IMR-90 (cell line): ENCODE measurements at regions not wholly inside any gene's neighbourhood (a gene's known extent, or its start where the extent isn't known, plus 50 kb on each side); places are given as distances from the start of the nearest gene placed in this dataset.
A peak's percentile ranks its signal among the peaks of the same experiment; 100 is the strongest.

Source experiments
- ATAC-seq: fragments of 200-7000 bp; cut with Tn5 transposase; 2 replicates; pipeline ENCODE4 v1.9.1; 2020; ENCODE audit warnings: low read depth, mild to moderate bottlenecking, moderate library complexity
- BruUV-seq: library from RNA; stranded (reverse); fragments of 400-500 nt; replicated peaks from 2 replicates; lab custom pipeline; 2021; lab: Mats Ljungman, UMichigan
- CTCF ChIA-PET: fragments of 300-600 bp; formaldehyde crosslinking; extraction: SDS; loops from one replicate; lab custom pipeline; 2021; ENCODE audit warnings: antibody characterized with exemption; lab: Yijun Ruan, JAX
- POLR2A ChIA-PET: fragments of 300-600 bp; sonication (Branson Sonifier 250); formaldehyde crosslinking; loops from one replicate; lab custom pipeline; 2022; ENCODE audit warnings: antibody characterized with exemption; ENCODE audit not compliant: unreplicated experiment; lab: Charles Lee
- DNase-seq: peaks from one replicate; pipeline ENCODE4 v3.0.0; 2013
- H2AFZ ChIP-seq: replicated peaks from 2 replicates; pipeline ENCODE3; 2013; ENCODE audit warnings: low read length, mild to moderate bottlenecking; ENCODE audit not compliant: poor library complexity
- H2AK5ac ChIP-seq: 2 replicates; pipeline ENCODE4 v1.6.1; 2013; ENCODE audit warnings: low read depth, low read length, inconsistent platforms
- H2AK9ac ChIP-seq: replicated peaks from 2 replicates; pipeline ENCODE3; 2013; ENCODE audit warnings: mild to moderate bottlenecking, low read depth, low read length, moderate library complexity; ENCODE audit not compliant: poor library complexity
- H2BK120ac ChIP-seq: 2 replicates; pipeline ENCODE4 v1.6.1; 2013; ENCODE audit warnings: low read depth, low read length, inconsistent platforms
- H2BK15ac ChIP-seq: 3 replicates; pipeline ENCODE4 v1.6.1; 2013; ENCODE audit warnings: low read depth, low read length, inconsistent platforms
- H2BK20ac ChIP-seq: 2 replicates; pipeline ENCODE4 v1.6.1; 2013; ENCODE audit warnings: low read depth, mild to moderate bottlenecking, inconsistent platforms, low read length, moderate library complexity
- H2BK5ac ChIP-seq: 2 replicates; pipeline ENCODE4 v1.6.1; 2013; ENCODE audit warnings: mild to moderate bottlenecking, low read depth, low read length, inconsistent platforms; ENCODE audit not compliant: poor library complexity, severe bottlenecking
- H3K14ac ChIP-seq: replicated peaks from 2 replicates; pipeline ENCODE4 v1.6.1; 2013; ENCODE audit warnings: low read depth, low read length, inconsistent platforms
- H3K18ac ChIP-seq: 2 replicates; pipeline ENCODE4 v1.6.1; 2013; ENCODE audit warnings: low read depth, low read length, control low read depth
- H3K23ac ChIP-seq: 2 replicates; pipeline ENCODE4 v1.6.1; 2013; ENCODE audit warnings: low read depth, low read length, inconsistent platforms
- H3K27ac ChIP-seq: 2 replicates; pipeline ENCODE4 v1.5.1; 2013; ENCODE audit warnings: mild to moderate bottlenecking, control low read depth, low read length; ENCODE audit not compliant: insufficient read depth
- H3K27me3 ChIP-seq: 2 replicates; pipeline ENCODE4 v1.6.1; 2013; ENCODE audit warnings: low read length; ENCODE audit not compliant: control insufficient read depth, insufficient read depth
- H3K36me3 ChIP-seq: 2 replicates; pipeline ENCODE4 v1.6.1; 2013; ENCODE audit warnings: low read length, mixed read lengths; ENCODE audit not compliant: control insufficient read depth, insufficient read depth
- H3K4ac ChIP-seq: 2 replicates; pipeline ENCODE4 v1.6.1; 2013; ENCODE audit warnings: low read depth, low read length, inconsistent platforms
- H3K4me1 ChIP-seq: 2 replicates; pipeline ENCODE4 v1.6.1; 2013; ENCODE audit warnings: low read length, mixed read lengths; ENCODE audit not compliant: control insufficient read depth, insufficient read depth
- H3K4me2 ChIP-seq: 2 replicates; pipeline ENCODE4 v1.6.1; 2013; ENCODE audit warnings: low read depth, mild to moderate bottlenecking, control low read depth, low read length, moderate library complexity
- H3K4me3 ChIP-seq: 2 replicates; pipeline ENCODE4 v1.5.1; 2013; ENCODE audit warnings: low read depth, mild to moderate bottlenecking, control low read depth, low read length, moderate library complexity; ENCODE audit not compliant: insufficient read depth
- H3K56ac ChIP-seq: 2 replicates; pipeline ENCODE4 v1.6.1; 2013; ENCODE audit warnings: low read length, inconsistent platforms; ENCODE audit not compliant: insufficient read depth; ENCODE audit errors: extremely low read depth
- H3K79me1 ChIP-seq, 2 experiments: 2 replicates each; pipeline ENCODE4 v1.6.1; 2013; ENCODE audit warnings: low read length in 2 of 2, inconsistent platforms in 1 of 2, low read depth in 1 of 2
- H3K9ac ChIP-seq: 2 replicates; pipeline ENCODE4 v1.6.1; 2013; ENCODE audit warnings: low read depth, low read length, control low read depth
- H3K9me1 ChIP-seq: 2 replicates; pipeline ENCODE4 v1.6.1; 2013; ENCODE audit warnings: low read length, inconsistent platforms; ENCODE audit not compliant: insufficient read depth
- H3K9me3 ChIP-seq: 2 replicates; pipeline ENCODE4 v1.6.1; 2013; ENCODE audit warnings: low read length; ENCODE audit not compliant: control insufficient read depth, insufficient read depth
- H4K20me1 ChIP-seq: 2 replicates; pipeline ENCODE4 v1.6.1; 2013; ENCODE audit warnings: low read length, inconsistent platforms; ENCODE audit not compliant: insufficient read depth
- H4K5ac ChIP-seq: 2 replicates; pipeline ENCODE4 v1.6.1; 2013; ENCODE audit warnings: mild to moderate bottlenecking, low read depth, low read length, control low read depth
- H4K8ac ChIP-seq, 2 experiments: 2 replicates each; pipeline ENCODE4 v1.6.1; 2013; ENCODE audit warnings: low read depth in 2 of 2, low read length in 2 of 2, control low read depth in 1 of 2, inconsistent platforms in 1 of 2
- H4K91ac ChIP-seq: 2 replicates; pipeline ENCODE4 v1.6.1; 2013; ENCODE audit warnings: low read depth, low read length, inconsistent platforms; ENCODE audit not compliant: insufficient read depth
- CEBPB ChIP-seq: IDR thresholded peaks from 2 replicates; pipeline ENCODE4 v1.6.1; 2012; ENCODE audit warnings: low read depth, low read length, improper control_type of control experiment
- CHD1 ChIP-seq: IDR thresholded peaks from 2 replicates; pipeline ENCODE4 v1.6.1; 2012; ENCODE audit warnings: low read depth, low read length, improper control_type of control experiment
- CTCF ChIP-seq: conservative IDR thresholded peaks from 2 replicates; pipeline ENCODE4 v1.5.1; 2012; ENCODE audit warnings: mild to moderate bottlenecking, low read depth, low read length, improper control_type of control experiment
- ELK1 ChIP-seq: fragments of 150-350 bp; IDR thresholded peaks from 2 replicates; pipeline ENCODE4 v1.6.1; 2016; ENCODE audit warnings: low read depth, mild to moderate bottlenecking, low read length, moderate library complexity, borderline replicate concordance
- FOS ChIP-seq: fragments of 150-350 bp; IDR thresholded peaks from 2 replicates; pipeline ENCODE4 v1.6.1; 2016; ENCODE audit warnings: low read depth, low read length
- MAFK ChIP-seq: IDR thresholded peaks from 2 replicates; pipeline ENCODE4 v1.6.1; 2012; ENCODE audit warnings: low read depth, low read length, improper control_type of control experiment
- MAZ ChIP-seq: IDR thresholded peaks from 2 replicates; pipeline ENCODE4 v1.6.1; 2012; ENCODE audit warnings: low read depth, mild to moderate bottlenecking, low read length, improper control_type of control experiment, moderate library complexity, borderline replicate concordance
- NFE2L2 ChIP-seq: fragments of 150-350 bp; IDR thresholded peaks from 2 replicates; pipeline ENCODE4 v1.6.1; 2016; ENCODE audit warnings: low read depth, mild to moderate bottlenecking, low read length
- POLR2A ChIP-seq: IDR thresholded peaks from 2 replicates; pipeline ENCODE4 v1.6.1; 2012; ENCODE audit warnings: mild to moderate bottlenecking, low read depth, low read length
- RAD21 ChIP-seq: IDR thresholded peaks from 2 replicates; pipeline ENCODE4 v1.6.1; 2012; ENCODE audit warnings: low read length, improper control_type of control experiment
- RFX5 ChIP-seq: IDR thresholded peaks from 2 replicates; pipeline ENCODE4 v1.8.0; 2012; ENCODE audit warnings: low read depth, mild to moderate bottlenecking, low read length, moderate library complexity
- SMC3 ChIP-seq: fragments of 150-350 bp; IDR thresholded peaks from 2 replicates; pipeline ENCODE4 v1.6.1; 2016; ENCODE audit warnings: low read depth, mild to moderate bottlenecking, antibody characterized with exemption, low read length, moderate library complexity
- USF2 ChIP-seq: fragments of 150-350 bp; IDR thresholded peaks from 2 replicates; pipeline ENCODE4 v1.6.1; 2017; ENCODE audit warnings: mild to moderate bottlenecking, antibody characterized with exemption, low read length, low read depth
- WGBS, 2 experiments: methylation state at CpG; one replicate each; pipeline versions ENCODE4 v1.1.5 to v1.1.7; 2013; ENCODE audit warnings: missing lambda C conversion rate in 2 of 2; ENCODE audit not compliant: insufficient read length in 1 of 2; ENCODE audit errors: extremely low coverage in 2 of 2; 5-methylcytosine and 5-hydroxymethylcytosine counted together
- dilution Hi-C: fragments of 300-500 bp; cut with HindIII; formaldehyde crosslinking; loops from one replicate; pipeline ENCODE4 v1.14.3; 2018; ENCODE audit warnings: low sequenced_read_pairs; ENCODE audit not compliant: unreplicated experiment
- in situ Hi-C: fragments of 300-500 bp; cut with MboI; formaldehyde crosslinking; loops from 3 replicates; pipeline ENCODE4 v1.14.3; 2019; ENCODE audit warnings: low sequenced_read_pairs, inconsistent platforms, mixed read lengths
- intact Hi-C: fragments of 100-400 bp; cut with micrococcal nuclease; formaldehyde crosslinking; loops from 2 replicates; pipeline ENCODE4 v1.10.0; 2022

- no peak for TF ChIP-seq MAZ
- no peak for TF ChIP-seq MAFK
Measured at GRCh38 chr12:5168148-5168547, 124.5 kb downstream of the KCNA5 start (continued).

- H2AK5ac ChIP-seq, result peak overlapping the region; percentile 38; the same call in 1 of the 2 replicates
- H2AK9ac ChIP-seq, result peak overlapping the region; percentile 18
- H3K4me3 ChIP-seq, result no peak overlapping the region
- intact Hi-C loops, result loop anchor here (2.0 to 5.0 kb wide), 5 partner anchors 149 to 626 kb away; no protein-coding TSS in a partner anchor
- H3K18ac ChIP-seq, result peak overlapping the region; percentile 22; the same call in 1 of the 2 replicates
- peak overlapping the region; percentile 55 for H2BK5ac ChIP-seq
- peak overlapping the region; percentile 76 for H2BK20ac ChIP-seq
- peaks cover 27% of the 10 kb centered on the region for H3K4me1 ChIP-seq
- dilution Hi-C loops, result no loop called here
- H3K23ac ChIP-seq, result peak overlapping the region; percentile 15; the same call in 1 of the 2 replicates
- no peak overlapping the region for H3K56ac ChIP-seq
- no peaks in the 10 kb centered on the region for H3K27me3 ChIP-seq
- no peak overlapping the region for H3K4me2 ChIP-seq
- no peak overlapping the region; the same call in 1 of the 2 replicates for H4K5ac ChIP-seq
- no CpG with 5 or more reads among the region's 5 CpGs for WGBS, 2 experiments
- H3K4ac ChIP-seq, result peak overlapping the region; percentile 71
- BruUV-seq, result no TSS peak
- H3K14ac ChIP-seq, result peak overlapping the region; percentile 66
- H3K36me3 ChIP-seq, result no peaks in the 10 kb centered on the region
- peak overlapping the region; percentile 95; the same call in 1 of the 2 replicates for H4K91ac ChIP-seq
- H3K9ac ChIP-seq, result no peak overlapping the region
- DNase-seq, result peak; percentile 41
- H4K20me1 ChIP-seq, result no peaks in the 10 kb centered on the region
- H3K9me1 ChIP-seq, result peaks cover 22% of the 10 kb centered on the region
- CTCF ChIA-PET, result interaction anchor here (0.6 to 0.9 kb wide), 2 partner anchors 102 to 481 kb away, joined by 3 read pairs; no protein-coding TSS in a partner anchor
- no peak overlapping the region for H3K27ac ChIP-seq
- in situ Hi-C loops, result no loop called here
- H2BK15ac ChIP-seq, result 0 out of 3 replicates have a peak overlapping the region, but pooled peaks have one; percentile 21
- peak overlapping the region; percentile 93 for H2BK120ac ChIP-seq
- H2AFZ ChIP-seq, result no peak overlapping the region
- H3K9me3 ChIP-seq, result no peaks in the 10 kb centered on the region
- peaks cover 0 to 6% of the 10 kb centered on the region in 2 experiments; a peak in 1 of 4 replicates for H3K79me1 ChIP-seq
- no peak for ATAC-seq
- peak overlapping the region in 1 of 2 experiments; percentile 34; a peak in 1 of 4 replicates for H4K8ac ChIP-seq
- POLR2A ChIA-PET, result no interaction called here
- TF ChIP-seq ELK1, result no peak
- TF ChIP-seq USF2, result no peak
- no peak for TF ChIP-seq RFX5
- no peak for TF ChIP-seq MAFK
- TF ChIP-seq CEBPB, result no peak
- TF ChIP-seq CTCF, result no peak
- TF ChIP-seq RAD21, result no peak
- no peak for TF ChIP-seq FOS
- no peak for TF ChIP-seq MAZ
- no peak for TF ChIP-seq CHD1
- TF ChIP-seq NFE2L2, result no peak
- no peak for TF ChIP-seq SMC3
- TF ChIP-seq POLR2A, result no peak
Measured at GRCh38 chr12:5170844-5171243, 127.2 kb downstream of the KCNA5 start.
